ENCODE measurements at regions not wholly inside any gene's neighbourhood (a gene's known extent, or its start where the extent isn't known, plus 50 kb on each side); places are given as distances from the start of the nearest gene placed in this dataset.

- ATAC-seq (ENCODE audit: low FRiP score) (no peak), DNase-seq (ENCODE audit: low spot score) (no peak)
- no peak for TF ChIP-seq CTCF (IDR thresholded peaks at IDR 0.05)
These were observed 74.0 kb downstream of the GATA3 start for GRCh38 chr10:8128511-8128910.

GRCh38 chr10:8129438-8129837, 75.0 kb downstream of the GATA3 start:
- no peak for DNase-seq (ENCODE audit: low spot score)

GRCh38 chr10:8130973-8131911, 76.8 kb downstream of the GATA3 start:
- TF ChIP-seq CTCF (IDR thresholded peaks at IDR 0.05) = no peak
- no peak for DNase-seq (ENCODE audit: low spot score)
- no peak for ATAC-seq (ENCODE audit: low FRiP score)

More at GRCh38 chr10:8129438-8129837, 75.0 kb downstream of the GATA3 start:
- ATAC-seq (ENCODE audit: low FRiP score) = no peak
- no peak for TF ChIP-seq CTCF (IDR thresholded peaks at IDR 0.05)

- ATAC-seq (ENCODE audit: low FRiP score) = no peak
- no peak for TF ChIP-seq CTCF (IDR thresholded peaks at IDR 0.05)
- DNase-seq (ENCODE audit: low spot score) = no peak
These were observed 78.7 kb downstream of the GATA3 start for GRCh38 chr10:8133146-8133545.

GRCh38 chr10:8136736-8137135, 82.2 kb downstream of the GATA3 start:
- TF ChIP-seq CTCF (IDR thresholded peaks at IDR 0.05) = no peak
- no peak for DNase-seq (ENCODE audit: low spot score)
- no peak for ATAC-seq (ENCODE audit: low FRiP score)

- DNase-seq (ENCODE audit: low spot score) (no peak), ATAC-seq (ENCODE audit: low FRiP score) (no peak)
- TF ChIP-seq CTCF (IDR thresholded peaks at IDR 0.05) = no peak
These were observed 82.8 kb downstream of the GATA3 start for GRCh38 chr10:8137272-8137681.

- no peak for TF ChIP-seq CTCF (IDR thresholded peaks at IDR 0.05)
- no peak for ATAC-seq (ENCODE audit: low FRiP score)
- DNase-seq (ENCODE audit: low spot score) = no peak
These were observed 83.2 kb downstream of the GATA3 start for GRCh38 chr10:8137726-8138125.
